ENCODE measurements at regions not wholly inside any gene's neighbourhood (a gene's known extent, or its start where the extent isn't known, plus 50 kb on each side); places are given as distances from the start of the nearest gene placed in this dataset.

- no peaks in the 10 kb centered on the region for H4K20me1 ChIP-seq (ENCODE audit: insufficient read depth, low read length)
- no peak overlapping the region for H2AFZ ChIP-seq (ENCODE audit: low read depth, low read length)
- no peaks in the 10 kb centered on the region for H3K4me1 ChIP-seq (ENCODE audit: insufficient read depth, low read length)
- H3K27me3 ChIP-seq (ENCODE audit: insufficient read depth, low read length): no peaks in the 10 kb centered on the region
- no peak overlapping the region for H3K27ac ChIP-seq (ENCODE audit: low read depth, low read length)
- no peaks in the 10 kb centered on the region for H3K4me1 Mint-ChIP-seq (ENCODE audit: low read depth, unreplicated experiment)
- H3K79me2 ChIP-seq (ENCODE audit: insufficient read depth, low read length): no peaks in the 10 kb centered on the region
- H3K9ac ChIP-seq (ENCODE audit: low read length): no peak overlapping the region
- H3K36me3 Mint-ChIP-seq (ENCODE audit: low read depth, unreplicated experiment): no peaks in the 10 kb centered on the region
- DNase-seq (ENCODE audit: low read depth) (no peak), FAIRE-seq (no peak)
- H3K36me3 ChIP-seq (ENCODE audit: insufficient read depth, low read length): no peaks in the 10 kb centered on the region
- peaks cover 2% of the 10 kb centered on the region for H3K9me3 ChIP-seq (ENCODE audit: insufficient read depth, low read depth, low read length)
- no peak overlapping the region for H3K4me2 ChIP-seq (ENCODE audit: low read length)
- H3K4me3 ChIP-seq (ENCODE audit: insufficient read depth, low read depth, low read length): no peak overlapping the region
- TF ChIP-seq EZH2 (IDR thresholded peaks at IDR 0.05; ENCODE audit: insufficient read depth, low read length) (no peak), CTCF (IDR thresholded peaks at IDR 0.05; ENCODE audit: insufficient read depth, low read depth, low read length) (no peak)
- no peak overlapping the region for H3K27ac Mint-ChIP-seq (ENCODE audit: unreplicated experiment)
- H3K27me3 Mint-ChIP-seq (ENCODE audit: low read depth, unreplicated experiment): peaks cover 5% of the 10 kb centered on the region
- H3K4me3 Mint-ChIP-seq (ENCODE audit: unreplicated experiment): no peak overlapping the region
- no peaks in the 10 kb centered on the region for H3K9me3 Mint-ChIP-seq (ENCODE audit: unreplicated experiment)
These were observed 302.6 kb upstream of the MC4R start for GRCh38 chr18:60675126-60675525.

- DNase-seq (ENCODE audit: low read depth): no peak
- peaks cover 2% of the 10 kb centered on the region for H3K9me3 ChIP-seq (ENCODE audit: insufficient read depth, low read depth, low read length)
- no peak overlapping the region for H3K4me3 ChIP-seq (ENCODE audit: insufficient read depth, low read depth, low read length)
- FAIRE-seq: no peak
- H3K4me2 ChIP-seq (ENCODE audit: low read length): no peak overlapping the region
- no peak overlapping the region for H3K27ac ChIP-seq (ENCODE audit: low read depth, low read length)
- no peaks in the 10 kb centered on the region for H3K4me1 Mint-ChIP-seq (ENCODE audit: low read depth, unreplicated experiment)
- no peak for TF ChIP-seq CTCF (IDR thresholded peaks at IDR 0.05; ENCODE audit: insufficient read depth, low read depth, low read length)
- TF ChIP-seq EZH2 (IDR thresholded peaks at IDR 0.05; ENCODE audit: insufficient read depth, low read length): no peak
- no peak overlapping the region for H3K27ac Mint-ChIP-seq (ENCODE audit: unreplicated experiment)
- no peaks in the 10 kb centered on the region for H3K36me3 Mint-ChIP-seq (ENCODE audit: low read depth, unreplicated experiment)
- H3K79me2 ChIP-seq (ENCODE audit: insufficient read depth, low read length): no peaks in the 10 kb centered on the region
- peaks cover 2% of the 10 kb centered on the region for H3K27me3 Mint-ChIP-seq (ENCODE audit: low read depth, unreplicated experiment)
- no peak overlapping the region for H2AFZ ChIP-seq (ENCODE audit: low read depth, low read length)
- H4K20me1 ChIP-seq (ENCODE audit: insufficient read depth, low read length): no peaks in the 10 kb centered on the region
- H3K9me3 Mint-ChIP-seq (ENCODE audit: unreplicated experiment): no peaks in the 10 kb centered on the region
- no peaks in the 10 kb centered on the region for H3K27me3 ChIP-seq (ENCODE audit: insufficient read depth, low read length)
- no peak overlapping the region for H3K9ac ChIP-seq (ENCODE audit: low read length)
- no peaks in the 10 kb centered on the region for H3K36me3 ChIP-seq (ENCODE audit: insufficient read depth, low read length)
- no peaks in the 10 kb centered on the region for H3K4me1 ChIP-seq (ENCODE audit: insufficient read depth, low read length)
- H3K4me3 Mint-ChIP-seq (ENCODE audit: unreplicated experiment): no peak overlapping the region
These were observed 303.2 kb upstream of the MC4R start for GRCh38 chr18:60675801-60676200.

- H2AFZ ChIP-seq (ENCODE audit: low read depth, low read length): no peak overlapping the region
- TF ChIP-seq EZH2 (IDR thresholded peaks at IDR 0.05; ENCODE audit: insufficient read depth, low read length): no peak
- TF ChIP-seq CTCF (IDR thresholded peaks at IDR 0.05; ENCODE audit: insufficient read depth, low read depth, low read length): no peak
- Mint-ChIP-seq H3K4me1 (ENCODE audit: low read depth, unreplicated experiment) (no peaks in the 10 kb centered on the region), H3K27ac (ENCODE audit: unreplicated experiment) (no peak overlapping the region), H3K27me3 (ENCODE audit: low read depth, unreplicated experiment) (peaks cover 2% of the 10 kb centered on the region), H3K36me3 (ENCODE audit: low read depth, unreplicated experiment) (no peaks in the 10 kb centered on the region), H3K4me3 (ENCODE audit: unreplicated experiment) (no peak overlapping the region), H3K9me3 (ENCODE audit: unreplicated experiment) (no peaks in the 10 kb centered on the region)
- no peak overlapping the region for H3K27ac ChIP-seq (ENCODE audit: low read depth, low read length)
- H3K36me3 ChIP-seq (ENCODE audit: insufficient read depth, low read length): no peaks in the 10 kb centered on the region
- no peak overlapping the region for H3K9ac ChIP-seq (ENCODE audit: low read length)
- DNase-seq (ENCODE audit: low read depth) (no peak), FAIRE-seq (no peak)
- peaks cover 2% of the 10 kb centered on the region for H3K9me3 ChIP-seq (ENCODE audit: insufficient read depth, low read depth, low read length)
- no peaks in the 10 kb centered on the region for H4K20me1 ChIP-seq (ENCODE audit: insufficient read depth, low read length)
- H3K4me1 ChIP-seq (ENCODE audit: insufficient read depth, low read length): no peaks in the 10 kb centered on the region
- H3K79me2 ChIP-seq (ENCODE audit: insufficient read depth, low read length): no peaks in the 10 kb centered on the region
- no peak overlapping the region for H3K4me3 ChIP-seq (ENCODE audit: insufficient read depth, low read depth, low read length)
- H3K27me3 ChIP-seq (ENCODE audit: insufficient read depth, low read length): no peaks in the 10 kb centered on the region
- H3K4me2 ChIP-seq (ENCODE audit: low read length): no peak overlapping the region
These were observed 304.2 kb upstream of the MC4R start for GRCh38 chr18:60676815-60677214.

All from astrocyte (in vitro differentiated cells and primary cell).